MM.1S (cell line): ENCODE measurements at regions not wholly inside any gene's neighbourhood (a gene's known extent, or its start where the extent isn't known, plus 50 kb on each side); places are given as distances from the start of the nearest gene placed in this dataset.

Experiments used
- EZH2 ChIP-seq: fragments of 300-600 bp; sonication (generic); optimal IDR thresholded peaks from 2 replicates; pipeline ENCODE3; 2017; ENCODE audit warnings: low read depth, mild to moderate bottlenecking, antibody characterized with exemption, low read length, mixed read lengths
- EZH2phosphoT487 ChIP-seq: fragments of 300-600 bp; sonication (generic); IDR thresholded peaks from 2 replicates; pipeline ENCODE4 v1.6.1; 2018; ENCODE audit warnings: antibody characterized with exemption, low read length
- TF ChIP-seq, protein P1 (sequence below): fragments of 300-600 bp; sonication (generic); IDR thresholded peaks from 2 replicates; pipeline ENCODE4 v1.5.1; 2016; ENCODE audit warnings: antibody characterized with exemption, low read length, mixed read lengths

DNA sequence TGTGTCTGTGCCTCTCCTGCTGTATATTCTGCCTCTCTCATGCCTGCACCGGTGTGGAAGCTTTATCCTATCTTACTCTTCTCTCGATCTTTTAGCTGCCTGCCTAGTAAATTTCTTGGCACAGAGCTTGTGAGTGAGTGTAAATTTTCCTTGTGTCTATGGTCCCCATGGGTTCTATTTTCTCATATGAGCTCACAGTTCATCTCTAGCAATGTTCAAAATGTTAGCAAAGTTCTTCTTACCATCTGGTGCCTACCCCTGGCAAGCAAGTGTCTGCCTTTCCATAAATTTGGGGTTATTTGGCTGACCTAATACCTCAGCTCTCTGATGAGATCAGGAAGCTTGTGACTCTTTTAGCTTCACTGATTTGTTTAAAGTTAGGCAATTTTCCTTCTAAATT, 572.1 kb upstream of the BRINP3 start:
- TF ChIP-seq EZH2phosphoT487 (no peak), EZH2 (no peak)
- TF ChIP-seq, protein P1, sequence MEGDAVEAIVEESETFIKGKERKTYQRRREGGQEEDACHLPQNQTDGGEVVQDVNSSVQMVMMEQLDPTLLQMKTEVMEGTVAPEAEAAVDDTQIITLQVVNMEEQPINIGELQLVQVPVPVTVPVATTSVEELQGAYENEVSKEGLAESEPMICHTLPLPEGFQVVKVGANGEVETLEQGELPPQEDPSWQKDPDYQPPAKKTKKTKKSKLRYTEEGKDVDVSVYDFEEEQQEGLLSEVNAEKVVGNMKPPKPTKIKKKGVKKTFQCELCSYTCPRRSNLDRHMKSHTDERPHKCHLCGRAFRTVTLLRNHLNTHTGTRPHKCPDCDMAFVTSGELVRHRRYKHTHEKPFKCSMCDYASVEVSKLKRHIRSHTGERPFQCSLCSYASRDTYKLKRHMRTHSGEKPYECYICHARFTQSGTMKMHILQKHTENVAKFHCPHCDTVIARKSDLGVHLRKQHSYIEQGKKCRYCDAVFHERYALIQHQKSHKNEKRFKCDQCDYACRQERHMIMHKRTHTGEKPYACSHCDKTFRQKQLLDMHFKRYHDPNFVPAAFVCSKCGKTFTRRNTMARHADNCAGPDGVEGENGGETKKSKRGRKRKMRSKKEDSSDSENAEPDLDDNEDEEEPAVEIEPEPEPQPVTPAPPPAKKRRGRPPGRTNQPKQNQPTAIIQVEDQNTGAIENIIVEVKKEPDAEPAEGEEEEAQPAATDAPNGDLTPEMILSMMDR: no peak
